HUES48 (cell line): ENCODE measurements at regions not wholly inside any gene's neighbourhood (a gene's known extent, or its start where the extent isn't known, plus 50 kb on each side); places are given as distances from the start of the nearest gene placed in this dataset.
A peak's percentile ranks its signal among the peaks of the same experiment; 100 is the strongest.
"Not testable (repeated sequence)": the region's sequence is repeated elsewhere in the genome, so short reads cannot be mapped to it uniquely, and the experiment has no call there.

Experiments used
- H3K27ac ChIP-seq: one replicate; pipeline ENCODE4 v1.7.0; 2013; ENCODE audit warnings: low read depth, low read length, inconsistent platforms
- H3K27me3 ChIP-seq: 2 replicates; pipeline ENCODE4 v1.6.1; 2013; ENCODE audit warnings: mild to moderate bottlenecking, low read length; ENCODE audit not compliant: control insufficient read depth, insufficient read depth
- H3K36me3 ChIP-seq: 2 replicates; pipeline ENCODE4 v1.6.1; 2013; ENCODE audit warnings: low read length; ENCODE audit not compliant: control insufficient read depth, insufficient read depth
- H3K4me1 ChIP-seq: 2 replicates; pipeline ENCODE4 v1.6.1; 2013; ENCODE audit warnings: mild to moderate bottlenecking, low read length; ENCODE audit not compliant: control insufficient read depth, insufficient read depth
- H3K4me3 ChIP-seq: 2 replicates; pipeline ENCODE4 v1.5.1; 2013; ENCODE audit warnings: mild to moderate bottlenecking, low read depth, low read length
- H3K9ac ChIP-seq: 2 replicates; pipeline ENCODE4 v1.6.1; 2013; ENCODE audit warnings: mild to moderate bottlenecking, low read depth, low read length, moderate library complexity
- H3K9me3 ChIP-seq: 2 replicates; pipeline ENCODE4 v1.6.1; 2013; ENCODE audit warnings: low read length; ENCODE audit not compliant: control insufficient read depth, insufficient read depth

DNA sequence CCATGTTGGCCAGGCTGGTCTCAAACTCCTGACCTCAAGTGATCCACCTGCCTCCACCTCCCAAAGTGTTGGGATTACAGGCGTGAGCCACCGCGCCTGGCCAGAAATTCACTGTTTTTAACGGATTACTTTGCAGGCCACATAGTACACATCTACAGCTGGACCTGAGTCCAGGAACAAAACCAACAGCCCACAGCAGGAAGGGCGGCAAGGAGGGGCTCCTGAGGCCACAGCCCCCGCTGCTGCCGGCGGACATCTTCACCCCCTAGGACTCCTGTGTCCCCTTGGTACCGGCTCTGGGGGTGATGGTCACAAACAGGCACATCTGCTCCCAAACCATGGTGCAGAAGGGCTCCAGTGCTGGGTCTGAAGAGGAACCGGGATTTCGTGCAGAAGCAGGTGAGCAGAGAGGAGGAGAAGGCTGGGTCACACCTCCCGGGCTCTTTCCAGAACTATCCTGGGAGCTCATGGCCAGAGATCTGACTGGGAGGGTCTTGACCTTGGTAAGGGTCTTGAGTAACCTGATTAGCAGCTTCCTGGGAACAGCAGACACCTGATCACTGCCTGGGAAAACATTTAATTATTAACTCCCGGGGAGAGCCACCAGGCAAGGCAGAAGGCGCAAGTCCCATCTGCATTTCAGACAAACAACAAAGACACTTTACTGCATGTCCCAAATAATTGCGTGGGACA is 99.9 kb downstream of the SHANK2 start:
- H3K4me1 ChIP-seq, H3K9me3 ChIP-seq, H3K27me3 ChIP-seq, H3K36me3 ChIP-seq, H3K4me3 ChIP-seq, H3K9ac ChIP-seq: not testable (repeated sequence)
- peak overlapping the region; percentile 50 for H3K27ac ChIP-seq

GRCh38 chr11:71151561-71151960 is 100.8 kb downstream of the SHANK2 start:
- Histone ChIP-seq H3K4me1 (peaks cover 9% of the 10 kb centered on the region), H3K9ac (no peak overlapping the region), H3K27me3 (no peaks in the 10 kb centered on the region), H3K36me3 (peaks cover 6% of the 10 kb centered on the region; the same call in 1 of the 2 replicates), H3K27ac (no peak overlapping the region), H3K9me3 (no peaks in the 10 kb centered on the region), H3K4me3 (no peak overlapping the region)

- no peaks in the 10 kb centered on the region for H3K9me3 ChIP-seq
- H3K36me3 ChIP-seq, result peaks cover 6% of the 10 kb centered on the region; the same call in 1 of the 2 replicates
- no peak overlapping the region for H3K9ac ChIP-seq
- H3K27ac ChIP-seq, result no peak overlapping the region
- peaks cover 9% of the 10 kb centered on the region for H3K4me1 ChIP-seq
- no peaks in the 10 kb centered on the region for H3K27me3 ChIP-seq
- H3K4me3 ChIP-seq, result no peak overlapping the region
These were observed 101.5 kb downstream of the SHANK2 start for GRCh38 chr11:71150859-71151258.

- H3K36me3 ChIP-seq, result peaks cover 6% of the 10 kb centered on the region; the same call in 1 of the 2 replicates
- H3K9me3 ChIP-seq, result no peaks in the 10 kb centered on the region
- no peak overlapping the region for H3K9ac ChIP-seq
- peaks cover 9% of the 10 kb centered on the region for H3K4me1 ChIP-seq
- no peaks in the 10 kb centered on the region for H3K27me3 ChIP-seq
- no peak overlapping the region for H3K4me3 ChIP-seq
- no peak overlapping the region for H3K27ac ChIP-seq
These were observed 103.7 kb downstream of the SHANK2 start for GRCh38 chr11:71148716-71149115.

GRCh38 chr11:71147331-71147730 is 105.0 kb downstream of the SHANK2 start:
- Histone ChIP-seq H3K9ac (no peak overlapping the region), H3K36me3 (peaks cover 6% of the 10 kb centered on the region; the same call in 1 of the 2 replicates), H3K27ac (no peak overlapping the region), H3K4me3 (no peak overlapping the region), H3K27me3 (no peaks in the 10 kb centered on the region), H3K4me1 (no peaks in the 10 kb centered on the region), H3K9me3 (no peaks in the 10 kb centered on the region)

- H3K36me3 ChIP-seq, result peaks cover 6% of the 10 kb centered on the region; the same call in 1 of the 2 replicates
- H3K4me1 ChIP-seq, result no peaks in the 10 kb centered on the region
- no peaks in the 10 kb centered on the region for H3K27me3 ChIP-seq
These were observed 105.5 kb downstream of the SHANK2 start for GRCh38 chr11:71146846-71147245.

DNA sequence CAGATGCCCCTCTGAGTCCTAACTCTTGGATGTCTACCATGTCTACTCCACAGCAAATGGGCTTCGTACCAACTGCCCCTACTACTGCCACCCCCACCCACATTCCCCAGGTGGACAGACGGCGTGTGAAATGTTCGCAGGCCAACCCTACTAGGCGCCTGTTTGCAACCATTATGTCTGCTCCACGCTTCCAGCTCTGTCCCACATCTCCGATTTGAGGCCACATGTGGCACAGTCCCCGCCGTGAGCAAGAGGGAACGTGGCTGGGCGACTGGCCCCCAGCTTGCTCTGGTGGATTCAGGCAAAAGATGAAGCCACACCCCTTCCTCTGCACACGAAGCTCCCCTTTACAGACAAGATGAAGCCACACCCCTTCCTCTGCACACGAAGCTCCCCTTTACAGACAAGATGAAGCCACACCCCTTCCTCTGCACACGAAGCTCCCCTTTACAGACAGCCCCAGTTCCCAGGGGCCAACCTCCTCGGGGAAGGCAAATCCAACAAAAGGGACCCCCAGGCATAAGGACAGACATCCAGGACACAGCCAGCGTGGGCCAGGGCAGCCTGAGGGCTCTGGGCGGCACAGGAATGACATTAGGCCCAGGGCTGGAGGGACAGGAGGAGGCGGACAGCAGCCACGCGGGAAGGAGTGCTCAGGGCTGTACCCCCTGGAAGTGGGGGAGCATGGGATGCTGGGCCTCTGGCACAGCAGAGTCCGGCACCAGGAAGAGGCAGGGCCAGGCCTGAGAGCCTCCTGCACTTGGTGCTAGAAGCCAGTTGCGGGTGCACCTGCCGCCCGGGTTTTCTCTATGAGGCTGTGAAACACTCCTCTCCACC is 106.2 kb downstream of the SHANK2 start:
- peaks cover 6% of the 10 kb centered on the region; the same call in 1 of the 2 replicates for H3K36me3 ChIP-seq
- no peak overlapping the region for H3K4me3 ChIP-seq
- H3K27me3 ChIP-seq, result no peaks in the 10 kb centered on the region
- H3K9me3 ChIP-seq, result no peaks in the 10 kb centered on the region
- H3K27ac ChIP-seq, result no peak overlapping the region
- H3K4me1 ChIP-seq, result no peaks in the 10 kb centered on the region
- H3K9ac ChIP-seq, result no peak overlapping the region

More at GRCh38 chr11:71146846-71147245, 105.5 kb downstream of the SHANK2 start:
- no peak overlapping the region for H3K9ac ChIP-seq
- no peak overlapping the region for H3K4me3 ChIP-seq
- no peak overlapping the region for H3K27ac ChIP-seq
- H3K9me3 ChIP-seq, result no peaks in the 10 kb centered on the region

GRCh38 chr11:71145368-71145767 is 107.0 kb downstream of the SHANK2 start:
- Histone ChIP-seq H3K27ac (no peak overlapping the region), H3K4me1 (no peaks in the 10 kb centered on the region), H3K4me3 (no peak overlapping the region), H3K9me3 (no peaks in the 10 kb centered on the region), H3K9ac (no peak overlapping the region), H3K36me3 (peaks cover 6% of the 10 kb centered on the region; the same call in 1 of the 2 replicates), H3K27me3 (no peaks in the 10 kb centered on the region)

DNA sequence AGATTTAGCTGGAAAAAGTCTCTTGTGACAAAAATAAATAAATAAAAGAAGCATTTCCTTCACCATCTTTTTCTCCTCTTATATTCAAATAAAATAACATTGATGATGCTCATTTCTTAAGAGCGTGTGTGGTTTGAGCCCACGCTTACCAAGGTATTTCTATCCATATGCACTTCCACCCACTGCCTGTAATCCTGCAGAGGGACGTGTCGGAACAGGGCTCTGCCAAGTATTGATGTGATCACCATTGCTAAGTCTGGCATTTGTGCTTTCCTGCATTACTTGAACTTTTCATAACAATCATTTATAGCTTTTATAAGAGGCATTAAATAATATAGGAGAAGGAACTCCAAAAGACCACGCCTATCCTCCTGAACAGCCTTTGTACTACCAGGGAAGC is 107.6 kb downstream of the SHANK2 start:
- Histone ChIP-seq H3K9me3 (no peaks in the 10 kb centered on the region), H3K36me3 (peaks cover 6% of the 10 kb centered on the region; the same call in 1 of the 2 replicates), H3K27me3 (no peaks in the 10 kb centered on the region), H3K4me1 (no peaks in the 10 kb centered on the region), H3K4me3 (no peak overlapping the region), H3K27ac (no peak overlapping the region), H3K9ac (no peak overlapping the region)

DNA sequence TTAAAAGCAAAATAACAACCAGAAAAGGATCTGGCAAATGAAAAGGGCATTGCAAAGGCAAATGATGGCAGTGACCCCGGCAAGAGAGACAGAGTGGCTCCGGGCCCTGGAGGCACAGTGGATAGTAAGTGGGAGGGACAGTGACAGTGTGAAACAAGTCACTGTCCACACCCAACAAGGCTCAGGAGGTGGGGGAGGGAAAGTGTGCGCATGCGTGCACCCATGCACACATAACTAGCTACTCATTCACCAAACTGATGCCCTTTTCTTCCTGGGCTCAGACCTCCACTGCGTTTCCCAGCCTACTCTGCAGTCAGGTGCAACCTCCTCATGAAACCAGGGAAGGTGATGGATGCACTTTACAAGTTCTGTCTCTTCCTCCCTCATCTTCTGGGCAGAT is 108.4 kb downstream of the SHANK2 start:
- Histone ChIP-seq H3K9me3 (no peaks in the 10 kb centered on the region), H3K27ac (no peak overlapping the region), H3K4me3 (no peak overlapping the region), H3K9ac (no peak overlapping the region), H3K4me1 (no peaks in the 10 kb centered on the region), H3K36me3 (peaks cover 6% of the 10 kb centered on the region; the same call in 1 of the 2 replicates), H3K27me3 (no peaks in the 10 kb centered on the region)
